ENCODE measurements at regions not wholly inside any gene's neighbourhood (a gene's known extent, or its start where the extent isn't known, plus 50 kb on each side); places are given as distances from the start of the nearest gene placed in this dataset.

GRCh38 chr9:14498824-14499223, 184.9 kb upstream of the NFIB start:
- Mint-ChIP-seq H3K4me1 (no peaks in the 10 kb centered on the region), H3K27ac (no peak overlapping the region), H3K4me3 (no peak overlapping the region), H3K9me3 (peaks cover 0 to 3% of the 10 kb centered on the region in 2 donors), H3K27me3 (no peaks in the 10 kb centered on the region)
- DNase-seq, result no peak
- no peak for ATAC-seq

DNA sequence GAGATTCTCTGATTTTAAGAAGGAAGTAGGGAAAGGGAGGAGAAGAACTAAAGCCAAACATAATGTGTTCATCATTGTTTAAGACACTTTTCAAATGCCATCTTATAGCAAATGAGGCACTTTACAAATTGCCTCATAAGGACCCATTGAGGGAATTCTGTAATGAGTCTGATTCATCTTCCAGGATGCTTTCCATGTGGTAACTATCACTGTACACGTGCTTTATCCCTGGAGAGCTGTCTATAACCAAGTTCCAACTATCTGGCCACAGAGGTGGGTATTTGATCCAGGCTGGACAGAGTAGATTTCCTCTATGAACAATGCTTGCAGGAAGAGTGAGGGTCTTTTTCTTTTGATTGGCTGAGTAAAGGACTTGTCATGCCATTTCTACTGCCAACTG, 183.5 kb upstream of the NFIB start:
- peaks cover 0 to 3% of the 10 kb centered on the region in 2 donors for H3K9me3 Mint-ChIP-seq
- H3K27ac Mint-ChIP-seq, result no peak overlapping the region
- H3K4me1 Mint-ChIP-seq, result no peaks in the 10 kb centered on the region
- no peak for DNase-seq
- no peak overlapping the region for H3K4me3 Mint-ChIP-seq
- H3K27me3 Mint-ChIP-seq, result no peaks in the 10 kb centered on the region
- ATAC-seq, result no peak

- DNase-seq (no peak), ATAC-seq (no peak)
- no peak overlapping the region for H3K27ac Mint-ChIP-seq
- H3K4me1 Mint-ChIP-seq, result no peaks in the 10 kb centered on the region
- no peak overlapping the region for H3K4me3 Mint-ChIP-seq
- H3K9me3 Mint-ChIP-seq, result no peaks in the 10 kb centered on the region
- H3K27me3 Mint-ChIP-seq, result peaks cover 12% of the 10 kb centered on the region
These were observed 174.7 kb upstream of the NFIB start for GRCh38 chr9:14488421-14489190.

- DNase-seq (no peak), ATAC-seq (no peak)
- Mint-ChIP-seq H3K9me3 (no peaks in the 10 kb centered on the region), H3K27me3 (peaks cover 12% of the 10 kb centered on the region), H3K27ac (no peak overlapping the region), H3K4me3 (no peak overlapping the region), H3K4me1 (no peaks in the 10 kb centered on the region)
These were observed 173.7 kb upstream of the NFIB start for GRCh38 chr9:14487547-14488185.

GRCh38 chr9:14485366-14485765, 171.4 kb upstream of the NFIB start:
- Mint-ChIP-seq H3K27ac (no peak overlapping the region), H3K4me1 (no peaks in the 10 kb centered on the region), H3K9me3 (peaks cover 0 to 6% of the 10 kb centered on the region in 2 donors), H3K4me3 (no peak overlapping the region), H3K27me3 (peaks cover 18% of the 10 kb centered on the region)
- no peak for DNase-seq
- no peak for ATAC-seq

GRCh38 chr9:14482856-14483255, 168.9 kb upstream of the NFIB start:
- Mint-ChIP-seq H3K9me3 (peaks cover 10% of the 10 kb centered on the region in 2 donors), H3K4me1 (no peaks in the 10 kb centered on the region), H3K27me3 (peaks cover 19% of the 10 kb centered on the region), H3K4me3 (no peak overlapping the region), H3K27ac (no peak overlapping the region)
- DNase-seq, result no peak
- no peak for ATAC-seq

- Mint-ChIP-seq H3K27me3 (peaks cover 18% of the 10 kb centered on the region), H3K9me3 (peaks cover 10 to 11% of the 10 kb centered on the region in 2 donors), H3K4me1 (no peaks in the 10 kb centered on the region), H3K4me3 (no peak overlapping the region), H3K27ac (no peak overlapping the region)
- ATAC-seq, result no peak
- DNase-seq, result no peak
These were observed 166.6 kb upstream of the NFIB start for GRCh38 chr9:14480526-14480925.

DNA sequence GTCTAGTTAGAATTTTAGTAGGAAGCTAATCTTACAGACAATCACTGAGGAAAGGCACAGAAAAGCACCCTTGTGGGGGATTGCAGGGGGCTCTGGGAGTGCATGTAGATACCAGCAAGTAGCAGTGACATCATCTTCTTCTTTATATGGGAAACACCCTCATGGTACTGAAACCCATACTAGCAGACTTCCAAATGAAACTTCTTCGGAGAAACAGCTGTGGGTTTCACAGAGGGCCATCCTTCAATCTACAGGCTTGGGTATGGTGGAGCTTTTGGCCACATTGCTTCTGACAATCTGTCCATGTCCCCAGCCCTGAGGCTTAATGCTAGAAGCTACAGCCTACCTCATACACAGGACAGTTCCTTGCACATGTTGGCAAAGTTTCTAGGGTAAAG, 165.2 kb upstream of the NFIB start:
- DNase-seq (no peak), ATAC-seq (no peak)
- no peak overlapping the region for H3K4me3 Mint-ChIP-seq
- peaks cover 22% of the 10 kb centered on the region for H3K27me3 Mint-ChIP-seq
- H3K4me1 Mint-ChIP-seq, result no peaks in the 10 kb centered on the region
- H3K27ac Mint-ChIP-seq, result no peak overlapping the region
- H3K9me3 Mint-ChIP-seq, result peaks cover 10 to 11% of the 10 kb centered on the region in 2 donors

DNA sequence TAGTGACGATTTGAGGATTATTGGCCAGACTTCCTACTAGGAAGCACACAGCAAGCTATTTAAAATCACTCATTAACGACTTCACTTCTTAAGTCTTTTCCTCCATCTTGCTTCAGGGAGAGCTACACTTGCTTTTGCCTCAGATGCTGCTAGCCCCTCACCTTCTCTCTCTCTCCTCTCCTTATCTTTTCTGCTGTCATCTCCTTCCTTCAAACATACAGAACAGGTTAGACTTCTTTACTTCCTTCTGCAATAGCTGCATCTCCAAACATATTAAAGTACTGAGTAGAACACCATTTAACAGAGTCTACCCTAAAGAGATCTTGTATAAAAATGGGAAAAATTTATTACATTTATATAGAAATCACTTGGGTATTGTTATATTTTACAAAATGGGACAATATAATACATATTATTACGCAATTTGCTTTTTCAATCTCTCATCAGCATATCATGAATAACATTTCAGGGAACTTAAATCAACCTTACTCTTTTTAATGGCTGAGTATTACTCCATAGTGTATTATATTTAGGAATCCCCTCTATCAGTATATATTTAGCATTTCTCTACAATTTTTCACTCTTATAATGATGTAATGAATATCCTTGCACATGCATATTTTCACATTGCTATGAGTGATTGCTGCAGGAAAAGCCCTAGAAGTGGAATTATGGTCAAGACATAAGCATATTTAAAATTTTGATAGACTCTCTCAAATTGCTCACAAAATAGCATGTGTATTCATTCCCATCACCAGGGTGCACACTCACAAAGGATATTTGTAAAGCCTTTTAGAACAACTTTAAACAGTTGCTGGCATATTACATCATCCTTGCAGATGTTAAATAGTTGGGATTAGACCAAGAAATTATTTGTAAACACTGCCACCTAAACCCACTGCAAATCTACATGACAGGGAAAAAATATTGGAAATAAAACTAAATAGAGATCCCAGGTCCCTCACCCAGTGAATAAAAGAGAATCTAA, 164.5 kb upstream of the NFIB start:
- DNase-seq, result no peak
- no peak for ATAC-seq
- no peak overlapping the region for H3K4me3 Mint-ChIP-seq
- no peak overlapping the region for H3K27ac Mint-ChIP-seq
- H3K4me1 Mint-ChIP-seq, result no peaks in the 10 kb centered on the region
- peaks cover 10 to 11% of the 10 kb centered on the region in 2 donors for H3K9me3 Mint-ChIP-seq
- H3K27me3 Mint-ChIP-seq, result peaks cover 22% of the 10 kb centered on the region

GRCh38 chr9:14471041-14471440, 157.1 kb upstream of the NFIB start:
- Mint-ChIP-seq H3K4me1 (no peaks in the 10 kb centered on the region), H3K27me3 (peaks cover 7% of the 10 kb centered on the region), H3K9me3 (no peaks in the 10 kb centered on the region), H3K4me3 (no peak overlapping the region), H3K27ac (no peak overlapping the region)
- ATAC-seq (no peak), DNase-seq (no peak)

DNA sequence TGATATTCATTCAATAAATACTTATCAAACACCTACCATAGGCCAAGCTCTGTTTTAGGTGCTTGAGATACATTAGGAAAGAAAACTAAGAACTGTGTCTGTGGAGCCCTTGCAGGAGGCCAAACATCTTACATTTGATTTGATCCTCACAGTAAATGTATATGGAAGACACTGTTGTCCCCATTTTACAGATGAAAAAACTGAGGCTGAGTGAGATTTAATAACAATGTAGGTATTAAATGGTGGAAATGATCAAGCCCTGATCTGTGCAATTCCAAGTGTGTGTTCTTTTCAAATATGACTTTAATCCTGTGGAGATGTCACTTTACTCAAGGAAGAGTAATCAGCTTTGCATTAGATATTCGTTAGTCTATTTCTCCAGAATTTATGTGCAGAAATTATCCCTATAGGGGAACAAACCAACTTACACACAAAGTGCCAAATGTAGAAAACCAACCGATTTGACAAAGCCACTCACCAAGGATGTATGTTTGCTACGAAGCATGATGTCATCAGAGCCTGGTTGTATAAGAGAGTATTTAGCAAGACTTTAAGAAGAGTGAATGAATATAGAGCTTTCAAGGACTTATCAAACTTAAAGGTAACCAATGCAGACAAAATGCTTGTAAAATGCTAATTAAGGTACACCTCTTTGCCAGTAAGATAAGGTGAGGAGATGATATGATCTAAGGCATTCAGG, 153.9 kb upstream of the NFIB start:
- ATAC-seq, result no peak
- Mint-ChIP-seq H3K27me3 (no peaks in the 10 kb centered on the region), H3K27ac (no peak overlapping the region), H3K4me3 (no peak overlapping the region), H3K9me3 (no peaks in the 10 kb centered on the region), H3K4me1 (no peaks in the 10 kb centered on the region)
- DNase-seq, result no peak

GRCh38 chr9:14466828-14467227, 152.9 kb upstream of the NFIB start:
- Mint-ChIP-seq H3K4me3 (no peak overlapping the region), H3K27ac (no peak overlapping the region), H3K27me3 (no peaks in the 10 kb centered on the region), H3K9me3 (no peaks in the 10 kb centered on the region), H3K4me1 (no peaks in the 10 kb centered on the region)
- DNase-seq (no peak), ATAC-seq (no peak)

GRCh38 chr9:14466429-14466818, 152.5 kb upstream of the NFIB start:
- DNase-seq, result no peak
- Mint-ChIP-seq H3K4me3 (no peak overlapping the region), H3K4me1 (no peaks in the 10 kb centered on the region), H3K9me3 (no peaks in the 10 kb centered on the region), H3K27me3 (no peaks in the 10 kb centered on the region), H3K27ac (no peak overlapping the region)
- ATAC-seq, result no peak

DNA sequence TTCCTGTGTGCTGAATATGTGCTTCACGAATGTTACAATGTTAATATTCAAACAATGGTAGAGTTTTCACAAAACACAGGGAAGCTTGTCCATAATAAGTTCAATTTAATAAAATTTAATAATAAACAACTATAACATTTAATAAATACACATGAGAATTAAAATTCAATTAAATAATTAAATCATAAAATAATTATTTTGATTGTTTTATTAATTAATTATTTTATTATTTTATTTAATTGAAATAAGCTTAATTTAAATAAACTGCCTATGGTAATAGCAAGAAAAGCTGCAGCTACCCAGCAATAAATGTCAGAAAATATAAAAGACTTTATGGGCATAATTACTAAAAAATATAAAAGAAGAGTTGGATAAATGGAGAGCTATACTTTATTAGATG, 149.0 kb upstream of the NFIB start:
- DNase-seq (no peak), ATAC-seq (no peak)
- Mint-ChIP-seq H3K9me3 (peaks cover 0 to 7% of the 10 kb centered on the region in 2 donors), H3K27ac (no peak overlapping the region), H3K4me1 (no peaks in the 10 kb centered on the region), H3K27me3 (no peaks in the 10 kb centered on the region), H3K4me3 (no peak overlapping the region)

- no peak for DNase-seq
- no peaks in the 10 kb centered on the region for H3K9me3 Mint-ChIP-seq
- ATAC-seq, result no peak
- no peak overlapping the region for H3K27ac Mint-ChIP-seq
- peaks cover 6% of the 10 kb centered on the region for H3K27me3 Mint-ChIP-seq
- no peak overlapping the region for H3K4me3 Mint-ChIP-seq
- no peaks in the 10 kb centered on the region for H3K4me1 Mint-ChIP-seq
These were observed 141.3 kb upstream of the NFIB start for GRCh38 chr9:14455243-14455642.

All from stimulated activated naive CD8-positive, alpha-beta T cell treated with anti-CD3 and anti-CD28 coated beads, Interleukin-15, amount 100 ng/mL, for 72 hours (primary cell).